Mucosa of descending colon (tissue), 3 donors: ENCODE measurements at regions not wholly inside any gene's neighbourhood (a gene's known extent, or its start where the extent isn't known, plus 50 kb on each side); places are given as distances from the start of the nearest gene placed in this dataset.

Experiments used
- ATAC-seq: fragments of 200-7000 bp; cut with Tn5 transposase; one replicate; pipeline ENCODE4 v1.9.1; 2020; ENCODE audit warnings: mild to moderate bottlenecking, moderate library complexity
- DNase-seq, 3 donors: peaks; one replicate each; pipeline ENCODE4 v3.0.0-alpha.2; 2020
- H3K36me3 ChIP-seq: fragments of 200-600 bp; one replicate; pipeline ENCODE4 v1.8.0; 2021; ENCODE audit warnings: low read depth, mild to moderate bottlenecking
- H3K4me1 ChIP-seq: fragments of 200-600 bp; one replicate; pipeline ENCODE4 v1.8.0; 2021; ENCODE audit warnings: low read depth, mild to moderate bottlenecking
- H3K4me3 ChIP-seq: fragments of 200-600 bp; one replicate; pipeline ENCODE4 v1.8.0; 2021; ENCODE audit warnings: mild to moderate bottlenecking
- H3K9me3 ChIP-seq: fragments of 200-600 bp; one replicate; pipeline ENCODE4 v1.8.0; 2021; ENCODE audit warnings: mild to moderate bottlenecking
- CTCF ChIP-seq: fragments of 200-600 bp; IDR thresholded peaks from one replicate; pipeline ENCODE4 v1.8.0; 2022; ENCODE audit warnings: antibody characterized with exemption, mild to moderate bottlenecking
- intact Hi-C, 2 donors: fragments of 100-400 bp; cut with DNase I in 1 of 2; cut with micrococcal nuclease in 1 of 2; formaldehyde crosslinking; loops; one replicate each; pipeline versions ENCODE4 v1.11.0 to v1.11.1; 2022; cut with DNase I, micrococcal nuclease
- donor health status: DM: no; HTN: no; CAD: no; lungs with moderate emphysema.
- donor health status: DM: no; HTN: no; CAD: no.
- donor health status: DM: no; HTN: yes; CAD: no.

- ATAC-seq (no peak), DNase-seq (no peak)
- no peak for TF ChIP-seq CTCF
- intact Hi-C loops: no loop called here
- Histone ChIP-seq H3K4me3 (no peak overlapping the region), H3K36me3 (no peaks in the 10 kb centered on the region), H3K4me1 (no peaks in the 10 kb centered on the region), H3K9me3 (no peaks in the 10 kb centered on the region)
Observed at GRCh38 chr12:71353607-71354006, 86.0 kb upstream of the LGR5 start.

GRCh38 chr12:71349950-71350349 lies 89.6 kb upstream of the LGR5 start:
- H3K4me3 ChIP-seq: no peak overlapping the region
- intact Hi-C loops: no loop called here
- ATAC-seq: no peak

GRCh38 chr12:71338933-71339332 lies 100.7 kb upstream of the LGR5 start:
- intact Hi-C loops: no loop called here
- no peaks in the 10 kb centered on the region for H3K4me1 ChIP-seq

More at GRCh38 chr12:71349950-71350349, 89.6 kb upstream of the LGR5 start:
- no peak for TF ChIP-seq CTCF
- H3K4me1 ChIP-seq: no peaks in the 10 kb centered on the region
- H3K36me3 ChIP-seq: no peaks in the 10 kb centered on the region
- H3K9me3 ChIP-seq: no peaks in the 10 kb centered on the region
- no peak for DNase-seq

GRCh38 chr12:71335963-71336257 lies 103.7 kb upstream of the LGR5 start:
- no peaks in the 10 kb centered on the region for H3K36me3 ChIP-seq
- no peak for ATAC-seq
- intact Hi-C loops: no loop called here

More at GRCh38 chr12:71338933-71339332, 100.7 kb upstream of the LGR5 start:
- Histone ChIP-seq H3K9me3 (no peaks in the 10 kb centered on the region), H3K36me3 (no peaks in the 10 kb centered on the region), H3K4me3 (no peak overlapping the region)
- no peak for TF ChIP-seq CTCF
- no peak for ATAC-seq
- no peak for DNase-seq

GRCh38 chr12:71335151-71335962 lies 104.2 kb upstream of the LGR5 start:
- TF ChIP-seq CTCF: no peak
- Histone ChIP-seq H3K9me3 (no peaks in the 10 kb centered on the region), H3K4me1 (no peaks in the 10 kb centered on the region), H3K4me3 (no peak overlapping the region), H3K36me3 (no peaks in the 10 kb centered on the region)
- ATAC-seq (no peak), DNase-seq (no peak)
- intact Hi-C loops: no loop called here

More at GRCh38 chr12:71335963-71336257, 103.7 kb upstream of the LGR5 start:
- H3K9me3 ChIP-seq: no peaks in the 10 kb centered on the region
- no peaks in the 10 kb centered on the region for H3K4me1 ChIP-seq
- no peak for DNase-seq
- H3K4me3 ChIP-seq: no peak overlapping the region
- no peak for TF ChIP-seq CTCF

- no peaks in the 10 kb centered on the region for H3K4me1 ChIP-seq
- no peak overlapping the region for H3K4me3 ChIP-seq
- no peaks in the 10 kb centered on the region for H3K9me3 ChIP-seq
- ATAC-seq (no peak), DNase-seq (no peak)
- no peaks in the 10 kb centered on the region for H3K36me3 ChIP-seq
- TF ChIP-seq CTCF: no peak
- intact Hi-C loops: no loop called here
Observed at GRCh38 chr12:71333418-71333817, 106.2 kb upstream of the LGR5 start.
